ENCODE measurements at regions not wholly inside any gene's neighbourhood (a gene's known extent, or its start where the extent isn't known, plus 50 kb on each side); places are given as distances from the start of the nearest gene placed in this dataset.
"Not testable (repeated sequence)": the region's sequence is repeated elsewhere in the genome, so short reads cannot be mapped to it uniquely, and the experiment has no call there.

DNA sequence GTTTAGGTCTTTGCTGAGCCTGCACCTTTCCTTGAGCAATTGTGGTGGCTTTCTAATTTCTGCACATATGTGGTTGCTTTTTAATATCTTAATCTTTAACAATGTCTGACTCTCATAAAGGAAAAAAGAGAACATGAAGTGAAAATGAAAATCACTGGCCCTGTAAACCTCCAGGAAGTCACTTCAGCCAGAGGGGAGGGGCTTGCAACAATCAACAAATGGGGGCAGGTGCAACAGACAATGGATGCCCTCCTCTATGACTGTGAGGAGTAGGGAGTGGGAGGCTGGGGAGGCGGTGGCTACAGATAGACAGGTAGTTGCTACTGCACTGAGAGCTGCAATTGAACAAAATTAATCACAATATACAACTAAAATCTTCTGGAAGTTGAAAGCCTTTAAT is 1377.4 kb downstream of the XPNPEP1 start:
- H3K9me3 ChIP-seq (ENCODE audit: low read depth, low read length) = no peaks in the 10 kb centered on the region
- no peak overlapping the region for H3K27ac ChIP-seq
- TF ChIP-seq EZH2 (IDR thresholded peaks at IDR 0.05) (no peak), POLR2AphosphoS5 (IDR thresholded peaks at IDR 0.05; ENCODE audit: borderline replicate concordance, low read depth, low read length) (no peak), FOXP2 (optimal IDR thresholded peaks at IDR 0.05; ENCODE audit: control extremely low read depth, extremely low read length, insufficient read depth) (no peak)
- no peak overlapping the region for H3K9ac ChIP-seq (ENCODE audit: insufficient read length)
- H3K4me3 ChIP-seq = no peak overlapping the region
- DNase-seq (ENCODE audit: low read depth, low spot score) = no peak
- no peaks in the 10 kb centered on the region for H3K36me3 ChIP-seq (ENCODE audit: insufficient read depth, low read length)

DNA sequence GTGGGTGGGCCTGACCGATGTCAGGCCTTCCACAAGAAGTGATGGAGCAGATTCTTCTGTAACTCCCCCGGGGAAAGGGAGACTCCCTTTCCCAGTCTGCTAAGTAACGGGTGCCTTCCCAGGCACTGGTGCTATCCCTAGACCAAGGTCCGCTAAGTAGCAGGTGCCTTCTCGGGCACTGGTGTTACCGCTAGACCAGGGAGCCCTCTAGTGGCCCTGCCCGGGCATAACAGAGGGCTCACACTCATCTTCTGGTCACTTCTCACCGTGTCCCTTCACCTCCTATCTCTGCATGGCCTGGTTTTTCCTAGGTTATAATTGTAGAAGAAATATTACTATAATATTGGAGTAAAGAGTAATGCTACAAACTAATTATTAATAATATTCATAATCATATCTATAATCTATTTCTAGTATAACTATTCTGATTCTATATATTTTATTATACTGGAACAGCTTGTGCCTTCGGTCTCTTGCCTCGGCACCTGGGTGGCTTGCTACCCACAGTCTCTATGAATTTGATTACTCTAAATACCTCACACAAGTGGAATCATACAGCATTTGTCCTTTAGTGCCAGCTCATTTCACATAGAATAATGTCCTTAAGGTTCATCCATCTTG is 1378.7 kb downstream of the XPNPEP1 start:
- no peak overlapping the region for H3K27ac ChIP-seq
- no peaks in the 10 kb centered on the region for H3K36me3 ChIP-seq (ENCODE audit: insufficient read depth, low read length)
- DNase-seq (ENCODE audit: low read depth, low spot score) = no peak
- H3K9me3 ChIP-seq (ENCODE audit: low read depth, low read length) = no peaks in the 10 kb centered on the region
- no peak overlapping the region for H3K4me3 ChIP-seq
- TF ChIP-seq POLR2AphosphoS5 (IDR thresholded peaks at IDR 0.05; ENCODE audit: borderline replicate concordance, low read depth, low read length) (no peak), EZH2 (IDR thresholded peaks at IDR 0.05) (no peak), FOXP2 (optimal IDR thresholded peaks at IDR 0.05; ENCODE audit: control extremely low read depth, extremely low read length, insufficient read depth) (no peak)
- H3K9ac ChIP-seq (ENCODE audit: insufficient read length) = no peak overlapping the region

DNA sequence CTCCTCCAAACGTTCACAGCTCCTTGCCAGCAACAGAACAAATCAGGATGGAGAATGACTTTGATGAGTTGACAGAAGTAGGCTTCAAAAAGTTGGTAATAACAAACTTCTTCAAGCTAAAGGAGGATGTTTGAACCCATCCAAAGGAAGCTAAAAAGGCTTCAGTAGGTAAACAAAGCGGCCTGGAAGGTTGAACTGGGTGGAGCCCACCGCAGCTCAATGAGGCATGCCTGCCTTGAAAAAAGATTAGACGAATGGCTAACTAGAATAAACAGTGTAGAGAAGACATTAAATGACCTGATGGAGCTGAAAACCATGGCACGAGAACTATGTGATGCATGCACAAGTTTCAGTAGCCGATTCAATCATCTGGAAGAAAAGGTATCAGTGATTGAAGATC is 1369.0 kb upstream of the SORCS1 start:
- H3K36me3 ChIP-seq (ENCODE audit: insufficient read depth, low read length); H3K9me3 ChIP-seq (ENCODE audit: low read depth, low read length); H3K4me3 ChIP-seq; H3K27ac ChIP-seq; H3K9ac ChIP-seq (ENCODE audit: insufficient read length); DNase-seq (ENCODE audit: low read depth, low spot score): not testable (repeated sequence)

DNA sequence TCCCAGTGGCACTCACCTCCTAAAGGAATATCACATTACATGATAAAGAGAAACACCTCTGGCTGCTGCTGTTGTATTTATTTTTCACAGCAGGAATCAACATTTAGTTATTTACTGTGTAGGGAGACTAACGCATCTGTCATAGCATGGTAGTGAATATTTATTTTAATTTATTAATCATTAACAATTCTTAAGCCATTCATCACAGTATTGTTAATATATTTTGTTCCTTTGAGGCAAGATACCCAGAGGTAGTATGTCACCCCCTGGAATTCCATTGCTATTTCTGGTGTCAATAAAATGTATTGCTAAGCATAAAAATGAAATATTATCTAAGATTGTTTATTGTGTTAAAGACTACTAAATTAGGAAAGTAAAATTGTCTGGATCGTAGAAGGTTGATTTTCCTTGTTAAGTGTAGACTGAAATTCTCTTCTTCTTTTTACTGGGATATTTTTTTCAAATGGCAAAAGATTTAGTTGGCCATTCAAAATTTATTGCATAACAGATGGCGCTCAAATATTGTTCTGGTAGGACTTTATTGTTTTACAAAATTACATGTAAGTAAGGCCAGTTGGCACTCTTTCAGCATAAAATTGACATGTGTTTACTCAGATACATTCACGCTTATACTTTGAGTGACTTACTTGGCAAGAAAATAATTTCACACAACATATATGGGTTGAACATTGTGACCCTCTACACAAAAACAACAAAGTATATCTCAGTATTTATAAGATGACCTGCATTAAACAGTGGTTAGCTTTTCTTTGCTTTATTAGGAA is 1358.7 kb upstream of the SORCS1 start:
- no peak for TF ChIP-seq POLR2AphosphoS5 (IDR thresholded peaks at IDR 0.05; ENCODE audit: borderline replicate concordance, low read depth, low read length)
- no peak for TF ChIP-seq EZH2 (IDR thresholded peaks at IDR 0.05)
- TF ChIP-seq FOXP2 (optimal IDR thresholded peaks at IDR 0.05; ENCODE audit: control extremely low read depth, extremely low read length, insufficient read depth) = no peak
- no peaks in the 10 kb centered on the region for H3K36me3 ChIP-seq (ENCODE audit: insufficient read depth, low read length)
- H3K4me3 ChIP-seq = no peak overlapping the region
- H3K9ac ChIP-seq (ENCODE audit: insufficient read length) = no peak overlapping the region
- H3K27ac ChIP-seq = no peak overlapping the region
- H3K9me3 ChIP-seq (ENCODE audit: low read depth, low read length) = no peaks in the 10 kb centered on the region
- DNase-seq (ENCODE audit: low read depth, low spot score) = no peak

DNA sequence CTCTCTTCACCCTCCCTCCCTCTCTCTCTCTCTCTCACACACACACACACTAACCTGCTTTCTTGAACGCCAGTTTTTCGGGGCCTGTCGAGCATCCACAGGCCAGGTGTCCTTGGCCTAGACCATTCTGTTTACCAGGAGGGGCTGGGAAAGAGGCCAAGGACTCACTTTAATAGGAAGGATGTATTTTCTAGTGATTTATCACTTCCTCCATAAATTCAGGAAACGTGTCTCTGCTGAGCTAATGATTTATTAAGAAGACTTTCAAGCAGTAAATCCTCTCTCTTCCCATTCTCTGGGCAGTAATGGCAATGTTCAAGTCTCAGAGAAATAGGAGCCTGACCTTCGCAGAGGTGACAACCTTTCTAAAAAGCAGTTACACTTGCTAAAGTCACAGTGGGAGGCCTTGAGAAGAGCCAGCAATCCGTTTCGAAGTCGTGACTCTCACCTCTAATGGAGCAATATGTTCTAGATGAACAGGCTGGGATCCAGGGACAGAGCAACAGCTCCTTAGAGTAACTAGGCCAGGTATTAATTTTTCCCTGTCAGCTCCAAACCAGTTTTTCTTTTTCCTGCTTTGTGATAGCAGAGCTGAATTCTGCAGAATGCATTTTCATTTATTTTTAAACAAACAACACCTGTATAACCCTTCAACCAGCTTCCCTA is 1357.5 kb upstream of the SORCS1 start:
- Histone ChIP-seq H3K4me3 (no peak overlapping the region), H3K36me3 (ENCODE audit: insufficient read depth, low read length) (no peaks in the 10 kb centered on the region), H3K27ac (no peak overlapping the region), H3K9ac (ENCODE audit: insufficient read length) (no peak overlapping the region), H3K9me3 (ENCODE audit: low read depth, low read length) (no peaks in the 10 kb centered on the region)
- no peak for DNase-seq (ENCODE audit: low read depth, low spot score)
- TF ChIP-seq POLR2AphosphoS5 (IDR thresholded peaks at IDR 0.05; ENCODE audit: borderline replicate concordance, low read depth, low read length) (no peak), FOXP2 (optimal IDR thresholded peaks at IDR 0.05; ENCODE audit: control extremely low read depth, extremely low read length, insufficient read depth) (no peak), EZH2 (IDR thresholded peaks at IDR 0.05) (no peak)

DNA sequence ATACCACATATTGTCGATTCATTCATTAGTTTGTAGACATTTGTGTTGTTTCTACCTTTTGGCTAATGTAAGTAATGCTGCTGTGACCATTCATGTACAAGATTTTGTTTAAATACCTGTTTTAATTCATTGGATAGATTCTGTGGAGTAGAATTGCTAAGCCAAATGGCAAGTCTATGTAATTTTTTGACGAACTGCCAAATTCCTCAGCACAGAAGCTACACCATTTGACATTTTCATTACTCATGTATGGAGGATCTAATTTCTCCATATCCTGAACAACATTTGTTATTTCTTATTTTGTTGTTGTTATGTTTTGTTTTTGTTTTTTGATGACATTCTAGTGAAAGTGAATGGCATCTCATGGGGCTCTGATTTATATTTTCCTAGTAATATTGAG is 1351.3 kb upstream of the SORCS1 start:
- Histone ChIP-seq H3K27ac (no peak overlapping the region), H3K9me3 (ENCODE audit: low read depth, low read length) (no peaks in the 10 kb centered on the region), H3K9ac (ENCODE audit: insufficient read length) (no peak overlapping the region), H3K36me3 (ENCODE audit: insufficient read depth, low read length) (no peaks in the 10 kb centered on the region), H3K4me3 (no peak overlapping the region)
- TF ChIP-seq FOXP2 (optimal IDR thresholded peaks at IDR 0.05; ENCODE audit: control extremely low read depth, extremely low read length, insufficient read depth) = no peak
- no peak for TF ChIP-seq EZH2 (IDR thresholded peaks at IDR 0.05)
- no peak for TF ChIP-seq POLR2AphosphoS5 (IDR thresholded peaks at IDR 0.05; ENCODE audit: borderline replicate concordance, low read depth, low read length)
- DNase-seq (ENCODE audit: low read depth, low spot score) = no peak

DNA sequence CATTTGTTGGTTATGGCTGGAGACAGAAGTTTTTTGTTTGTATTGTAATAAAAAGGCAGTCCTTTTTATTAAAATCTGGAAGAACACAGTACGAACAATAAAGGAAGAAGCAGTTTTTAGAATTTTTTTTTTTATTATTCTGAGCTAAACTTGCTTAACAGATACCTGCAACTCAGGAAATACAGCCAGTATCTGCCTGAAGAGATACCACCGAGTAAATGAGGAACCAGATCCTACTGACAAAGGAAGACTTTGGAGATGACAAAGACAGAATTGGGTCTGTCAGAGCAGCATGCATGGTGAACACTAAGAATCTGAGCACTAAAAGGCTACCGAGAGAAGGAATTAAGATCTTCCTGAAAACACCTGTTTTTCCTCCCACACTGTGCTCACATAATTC is 1335.9 kb upstream of the SORCS1 start:
- no peak for DNase-seq (ENCODE audit: low read depth, low spot score)
- no peak overlapping the region for H3K4me3 ChIP-seq

DNA sequence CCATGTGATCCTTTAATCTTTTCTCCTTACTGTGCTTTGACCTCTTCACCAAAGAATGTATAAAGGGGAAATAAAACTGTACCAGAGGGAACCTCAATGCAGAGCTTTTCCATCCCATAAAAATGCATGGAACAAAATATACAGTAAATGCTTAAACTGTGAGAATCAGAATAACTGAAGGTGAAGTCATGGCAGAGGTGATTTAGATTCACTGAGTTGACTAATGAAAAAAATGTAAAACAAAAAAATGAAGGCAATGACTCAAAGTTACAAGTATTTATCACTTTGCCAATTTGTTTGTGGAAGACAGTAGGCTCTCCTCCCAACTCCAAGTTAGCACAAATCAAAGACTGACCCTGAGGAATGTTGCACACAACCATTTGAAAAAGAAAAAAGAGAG is 1331.6 kb upstream of the SORCS1 start:
- Histone ChIP-seq H3K9me3 (ENCODE audit: low read depth, low read length) (no peaks in the 10 kb centered on the region), H3K4me3 (no peak overlapping the region), H3K27ac (no peak overlapping the region), H3K36me3 (ENCODE audit: insufficient read depth, low read length) (no peaks in the 10 kb centered on the region), H3K9ac (ENCODE audit: insufficient read length) (no peak overlapping the region)
- DNase-seq (ENCODE audit: low read depth, low spot score) = no peak
- TF ChIP-seq EZH2 (IDR thresholded peaks at IDR 0.05) (no peak), POLR2AphosphoS5 (IDR thresholded peaks at IDR 0.05; ENCODE audit: borderline replicate concordance, low read depth, low read length) (no peak), FOXP2 (optimal IDR thresholded peaks at IDR 0.05; ENCODE audit: control extremely low read depth, extremely low read length, insufficient read depth) (no peak)

More for the DNA sequence above, 1335.9 kb upstream of the SORCS1 start:
- H3K9ac ChIP-seq (ENCODE audit: insufficient read length) = no peak overlapping the region
- H3K27ac ChIP-seq = no peak overlapping the region
- H3K9me3 ChIP-seq (ENCODE audit: low read depth, low read length) = no peaks in the 10 kb centered on the region
- no peaks in the 10 kb centered on the region for H3K36me3 ChIP-seq (ENCODE audit: insufficient read depth, low read length)
- TF ChIP-seq FOXP2 (optimal IDR thresholded peaks at IDR 0.05; ENCODE audit: control extremely low read depth, extremely low read length, insufficient read depth) = no peak
- TF ChIP-seq EZH2 (IDR thresholded peaks at IDR 0.05) = no peak
- no peak for TF ChIP-seq POLR2AphosphoS5 (IDR thresholded peaks at IDR 0.05; ENCODE audit: borderline replicate concordance, low read depth, low read length)

All from SK-N-MC (cell line).